ENCODE measurements at regions not wholly inside any gene's neighbourhood (a gene's known extent, or its start where the extent isn't known, plus 50 kb on each side); places are given as distances from the start of the nearest gene placed in this dataset.

GRCh38 chr1:39128126-39128525, 76.4 kb upstream of the MACF1 start:
- TF ChIP-seq ZNF274 (IDR thresholded peaks at IDR 0.05; ENCODE audit: low read depth, low read length) (no peak), YY1 (IDR thresholded peaks at IDR 0.05; ENCODE audit: insufficient read depth, insufficient read length) (no peak)

Measured in NT2/D1 (cell line).